Fibroblast of villous mesenchyme (primary cell): ENCODE measurements at regions not wholly inside any gene's neighbourhood (a gene's known extent, or its start where the extent isn't known, plus 50 kb on each side); places are given as distances from the start of the nearest gene placed in this dataset.
A peak's percentile ranks its signal among the peaks of the same experiment; 100 is the strongest.

ENCODE experiments used
- DNase-seq: peaks from one replicate; pipeline ENCODE4 v3.0.0-alpha.2; 2010; ENCODE audit warnings: low read depth
- H3K4me3 ChIP-seq: 2 replicates; pipeline ENCODE4 v1.5.1; 2011; ENCODE audit warnings: low read depth, mild to moderate bottlenecking, low read length
- CTCF ChIP-seq: IDR thresholded peaks from 2 replicates; pipeline ENCODE4 v1.5.1; 2012; ENCODE audit warnings: low read depth, mild to moderate bottlenecking, low read length; ENCODE audit not compliant: insufficient read depth

GRCh38 chr13:26984337-26984736 is 187.3 kb downstream of the USP12 start:
- DNase-seq = no peak
- H3K4me3 ChIP-seq = no peak overlapping the region
- TF ChIP-seq CTCF = no peak

GRCh38 chr13:26983543-26984320 is 187.9 kb downstream of the USP12 start:
- DNase-seq = no peak
- H3K4me3 ChIP-seq = no peak overlapping the region
- peak; percentile 4 for TF ChIP-seq CTCF

GRCh38 chr13:26980099-26981031 is 191.2 kb downstream of the USP12 start:
- no peak for DNase-seq
- no peak for TF ChIP-seq CTCF
- no peak overlapping the region for H3K4me3 ChIP-seq

- no peak overlapping the region for H3K4me3 ChIP-seq
- DNase-seq = no peak
- no peak for TF ChIP-seq CTCF
These were observed 192.3 kb downstream of the USP12 start for GRCh38 chr13:26979334-26979733.

GRCh38 chr13:26978081-26978860 is 193.3 kb downstream of the USP12 start:
- no peak for TF ChIP-seq CTCF
- no peak overlapping the region for H3K4me3 ChIP-seq
- DNase-seq = no peak

GRCh38 chr13:26977541-26977940 is 194.1 kb downstream of the USP12 start:
- TF ChIP-seq CTCF = no peak
- peak; percentile 87 for DNase-seq
- no peak overlapping the region for H3K4me3 ChIP-seq
